ENCODE measurements at regions not wholly inside any gene's neighbourhood (a gene's known extent, or its start where the extent isn't known, plus 50 kb on each side); places are given as distances from the start of the nearest gene placed in this dataset.

DNA sequence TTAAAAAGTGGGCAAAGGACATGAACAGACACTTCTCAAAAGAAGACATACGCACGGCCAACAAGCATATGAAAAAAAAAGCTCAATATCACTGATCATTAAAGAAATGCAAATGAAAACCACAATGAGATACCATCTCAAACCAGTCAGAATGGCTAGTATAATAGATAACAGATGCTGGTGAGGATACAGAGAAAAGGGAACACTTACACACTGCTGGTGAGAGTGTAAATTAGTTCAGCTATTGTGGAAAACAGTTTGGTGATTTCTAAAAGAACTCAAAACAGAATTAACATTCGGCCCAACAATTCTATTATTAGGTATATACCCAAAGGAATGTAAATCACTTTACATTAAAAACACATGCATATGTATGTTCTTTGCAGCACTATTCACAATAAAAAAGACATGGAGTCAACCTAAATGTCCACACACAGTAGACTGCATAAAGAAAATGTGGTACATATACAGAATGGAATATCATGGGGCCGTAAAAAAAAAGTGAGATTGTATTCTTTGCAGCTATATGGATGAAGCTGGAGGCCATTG lies 1569.0 kb downstream of the OLFM4 start:
- Histone ChIP-seq H3K9me3 (ENCODE audit: control insufficient read depth, insufficient read depth, low read length) (peaks cover 13% of the 10 kb centered on the region), H3K27ac (ENCODE audit: low read depth, low read length) (no peak overlapping the region), H3K27me3 (ENCODE audit: control insufficient read depth, insufficient read depth, low read length) (no peaks in the 10 kb centered on the region), H3K4me3 (ENCODE audit: low read depth, low read length) (no peak overlapping the region)
- DNase-seq (ENCODE audit: low read depth, low spot score), result no peak
- CTCF ChIA-PET, result no interaction called here
- POLR2A ChIA-PET, result no interaction called here
- TF ChIP-seq, protein P1, sequence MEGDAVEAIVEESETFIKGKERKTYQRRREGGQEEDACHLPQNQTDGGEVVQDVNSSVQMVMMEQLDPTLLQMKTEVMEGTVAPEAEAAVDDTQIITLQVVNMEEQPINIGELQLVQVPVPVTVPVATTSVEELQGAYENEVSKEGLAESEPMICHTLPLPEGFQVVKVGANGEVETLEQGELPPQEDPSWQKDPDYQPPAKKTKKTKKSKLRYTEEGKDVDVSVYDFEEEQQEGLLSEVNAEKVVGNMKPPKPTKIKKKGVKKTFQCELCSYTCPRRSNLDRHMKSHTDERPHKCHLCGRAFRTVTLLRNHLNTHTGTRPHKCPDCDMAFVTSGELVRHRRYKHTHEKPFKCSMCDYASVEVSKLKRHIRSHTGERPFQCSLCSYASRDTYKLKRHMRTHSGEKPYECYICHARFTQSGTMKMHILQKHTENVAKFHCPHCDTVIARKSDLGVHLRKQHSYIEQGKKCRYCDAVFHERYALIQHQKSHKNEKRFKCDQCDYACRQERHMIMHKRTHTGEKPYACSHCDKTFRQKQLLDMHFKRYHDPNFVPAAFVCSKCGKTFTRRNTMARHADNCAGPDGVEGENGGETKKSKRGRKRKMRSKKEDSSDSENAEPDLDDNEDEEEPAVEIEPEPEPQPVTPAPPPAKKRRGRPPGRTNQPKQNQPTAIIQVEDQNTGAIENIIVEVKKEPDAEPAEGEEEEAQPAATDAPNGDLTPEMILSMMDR (IDR thresholded peaks at IDR 0.05; ENCODE audit: low read depth, low read length), result no peak

DNA sequence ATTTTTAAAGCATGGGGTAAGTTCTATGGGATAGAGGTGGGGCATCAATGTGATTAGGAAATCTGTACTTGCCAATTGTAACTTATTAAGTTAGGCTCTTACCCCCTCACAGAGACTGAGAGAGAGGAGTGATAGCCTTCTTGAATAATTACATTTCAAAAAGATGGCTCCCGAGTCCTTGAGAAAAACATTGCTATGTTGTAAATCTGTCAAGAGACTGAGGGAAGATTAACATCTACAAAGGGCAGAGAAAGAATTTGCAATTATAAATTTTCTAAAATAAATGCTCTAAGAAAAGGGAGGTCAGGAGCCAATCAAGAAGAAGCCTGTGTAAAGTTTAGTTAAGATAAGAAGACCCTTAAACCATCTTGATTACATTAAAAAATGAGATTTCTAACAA lies 1570.8 kb downstream of the OLFM4 start:
- H3K27ac ChIP-seq (ENCODE audit: low read depth, low read length), result no peak overlapping the region
- no peaks in the 10 kb centered on the region; the same call in 1 of the 2 replicates for H3K9me3 ChIP-seq (ENCODE audit: control insufficient read depth, insufficient read depth, low read length)
- H3K4me3 ChIP-seq (ENCODE audit: low read depth, low read length), result no peak overlapping the region
- ChIA-PET POLR2A (no interaction called here), CTCF (no interaction called here)
- DNase-seq (ENCODE audit: low read depth, low spot score), result no peak
- no peaks in the 10 kb centered on the region for H3K27me3 ChIP-seq (ENCODE audit: control insufficient read depth, insufficient read depth, low read length)
- TF ChIP-seq, protein P1 (IDR thresholded peaks at IDR 0.05; ENCODE audit: low read depth, low read length), result no peak

DNA sequence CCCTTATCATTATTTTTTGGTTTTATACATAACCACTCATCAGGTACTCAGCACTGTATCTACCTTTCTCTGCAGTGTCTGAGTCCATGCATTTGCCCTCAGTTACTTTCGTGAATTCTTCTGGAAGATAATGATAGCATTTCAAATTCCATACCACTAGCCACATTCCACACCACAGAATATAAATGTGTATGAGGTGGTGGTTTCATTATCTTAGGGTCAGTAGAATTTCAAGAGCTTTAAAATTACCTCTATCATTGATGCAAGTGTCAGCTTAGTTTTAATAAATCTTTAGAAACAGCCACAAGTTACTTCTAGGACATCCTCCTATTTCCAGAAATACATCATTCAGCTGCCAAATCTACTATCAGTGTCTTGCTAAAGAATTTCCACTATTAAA lies 1578.3 kb downstream of the OLFM4 start:
- CTCF ChIA-PET, result no interaction called here
- H3K27me3 ChIP-seq (ENCODE audit: control insufficient read depth, insufficient read depth, low read length), result no peaks in the 10 kb centered on the region
- H3K4me3 ChIP-seq (ENCODE audit: low read depth, low read length), result no peak overlapping the region

DNA sequence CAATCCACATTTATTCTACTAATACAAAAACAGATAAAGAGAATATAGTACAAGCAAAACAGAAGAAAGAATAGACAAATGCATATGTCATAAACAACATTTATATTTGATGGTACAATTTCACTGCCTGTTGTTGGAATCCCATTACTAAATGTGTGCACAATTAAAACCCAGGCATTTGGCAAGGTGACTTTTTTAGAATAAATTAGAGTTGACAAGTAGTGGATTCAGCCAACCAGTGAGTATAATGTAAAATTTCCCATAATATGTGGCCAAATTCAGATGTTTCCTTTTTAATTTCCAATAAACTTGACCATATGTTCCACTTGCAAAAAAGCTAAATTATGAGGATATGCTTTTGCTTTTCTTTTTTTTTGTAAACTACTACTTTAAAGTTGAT lies 1578.8 kb downstream of the OLFM4 start:
- CTCF ChIA-PET, result no interaction called here
- TF ChIP-seq, protein P1 (IDR thresholded peaks at IDR 0.05; ENCODE audit: low read depth, low read length), result no peak

More for the DNA sequence above, 1578.3 kb downstream of the OLFM4 start:
- TF ChIP-seq, protein P1 (IDR thresholded peaks at IDR 0.05; ENCODE audit: low read depth, low read length), result no peak
- no peak for DNase-seq (ENCODE audit: low read depth, low spot score)
- no peak overlapping the region for H3K27ac ChIP-seq (ENCODE audit: low read depth, low read length)
- POLR2A ChIA-PET, result no interaction called here
- no peaks in the 10 kb centered on the region; the same call in 1 of the 2 replicates for H3K9me3 ChIP-seq (ENCODE audit: control insufficient read depth, insufficient read depth, low read length)

DNA sequence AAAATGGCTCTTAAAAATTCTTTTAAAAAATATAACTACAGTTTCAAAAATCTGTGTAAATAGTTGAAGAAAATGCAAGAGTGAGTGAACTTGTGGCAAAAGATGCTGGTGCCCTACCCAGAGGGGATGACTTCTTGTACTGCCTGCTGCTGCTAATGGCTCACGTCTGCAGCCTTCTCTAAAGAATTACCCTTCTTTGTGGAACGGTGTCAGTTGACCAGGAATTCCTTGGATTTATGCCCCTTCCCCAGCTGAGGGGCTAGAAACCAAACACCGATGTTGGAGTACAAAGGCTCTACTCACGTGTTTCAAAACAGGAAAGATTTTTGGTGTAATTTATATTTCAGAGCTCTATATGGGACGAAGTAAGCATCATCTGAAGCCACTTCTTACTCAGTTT lies 1582.8 kb downstream of the OLFM4 start:
- POLR2A ChIA-PET, result no interaction called here
- H3K9me3 ChIP-seq (ENCODE audit: control insufficient read depth, insufficient read depth, low read length), result peaks cover 7% of the 10 kb centered on the region; the same call in 1 of the 2 replicates
- TF ChIP-seq, protein P1 (IDR thresholded peaks at IDR 0.05; ENCODE audit: low read depth, low read length), result no peak
- no peak overlapping the region for H3K4me3 ChIP-seq (ENCODE audit: low read depth, low read length)
- DNase-seq (ENCODE audit: low read depth, low spot score), result no peak
- CTCF ChIA-PET, result no interaction called here
- no peak overlapping the region for H3K27ac ChIP-seq (ENCODE audit: low read depth, low read length)
- no peaks in the 10 kb centered on the region for H3K27me3 ChIP-seq (ENCODE audit: control insufficient read depth, insufficient read depth, low read length)

More for the DNA sequence above, 1578.8 kb downstream of the OLFM4 start:
- POLR2A ChIA-PET, result no interaction called here
- Histone ChIP-seq H3K9me3 (ENCODE audit: control insufficient read depth, insufficient read depth, low read length) (no peaks in the 10 kb centered on the region; the same call in 1 of the 2 replicates), H3K27me3 (ENCODE audit: control insufficient read depth, insufficient read depth, low read length) (no peaks in the 10 kb centered on the region), H3K4me3 (ENCODE audit: low read depth, low read length) (no peak overlapping the region), H3K27ac (ENCODE audit: low read depth, low read length) (no peak overlapping the region)
- DNase-seq (ENCODE audit: low read depth, low spot score), result no peak

Measured in AG04450 (cell line).